Stimulated activated CD4-positive, alpha-beta T cell treated with anti-CD3 and anti-CD28 coated beads, TNF-alpha, amount 100 ng/mL, for 24 hours (primary cell): ENCODE measurements at regions not wholly inside any gene's neighbourhood (a gene's known extent, or its start where the extent isn't known, plus 50 kb on each side); places are given as distances from the start of the nearest gene placed in this dataset.
A peak's percentile ranks its signal among the peaks of the same experiment; 100 is the strongest.

Experiments
- DNase-seq, 3 experiments: peaks; one replicate each; pipeline ENCODE4 v3.0.0-alpha.2; 2020; ENCODE audit warnings: low read depth in 3 of 3

DNA sequence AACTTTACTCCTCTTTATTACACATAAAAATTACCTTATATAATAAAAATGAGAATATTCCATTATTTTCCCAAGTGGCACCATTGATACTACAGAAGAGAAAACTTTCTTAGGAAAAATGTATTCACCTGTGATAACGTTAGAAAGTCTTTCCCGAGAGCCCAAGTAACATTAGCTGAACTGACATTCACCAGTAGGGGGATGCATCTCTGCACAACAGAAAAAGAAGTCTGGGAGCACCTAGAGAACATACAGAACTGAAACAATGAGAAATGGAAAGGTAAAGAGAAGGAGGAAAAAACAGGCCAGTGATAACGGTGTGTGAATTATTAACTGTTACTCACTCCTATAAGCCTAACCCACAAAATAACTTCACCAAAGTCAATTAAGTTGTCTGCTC lies 423.3 kb downstream of the CENPC start:
- no peak for DNase-seq

- DNase-seq = no peak
These were observed 424.9 kb downstream of the CENPC start for GRCh38 chr4:67120369-67120768.

DNA sequence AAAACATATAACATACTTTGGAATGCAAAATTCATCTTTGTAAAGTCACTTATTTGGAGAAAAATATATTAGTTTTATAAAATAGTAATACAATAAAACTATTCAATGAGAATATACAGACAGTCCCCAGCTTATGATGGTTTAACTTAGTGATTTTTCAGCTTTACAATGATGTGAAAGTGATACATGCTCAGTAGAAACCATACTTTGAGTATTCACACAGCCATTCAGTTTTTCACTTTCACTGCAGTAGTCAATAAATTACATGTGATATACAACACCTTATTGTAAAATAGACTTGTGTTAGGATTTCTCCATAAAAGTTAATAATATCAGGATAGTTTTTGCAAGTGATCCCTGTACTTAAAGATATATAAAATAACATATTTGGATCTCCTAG lies 436.0 kb downstream of the CENPC start:
- DNase-seq = no peak

DNA sequence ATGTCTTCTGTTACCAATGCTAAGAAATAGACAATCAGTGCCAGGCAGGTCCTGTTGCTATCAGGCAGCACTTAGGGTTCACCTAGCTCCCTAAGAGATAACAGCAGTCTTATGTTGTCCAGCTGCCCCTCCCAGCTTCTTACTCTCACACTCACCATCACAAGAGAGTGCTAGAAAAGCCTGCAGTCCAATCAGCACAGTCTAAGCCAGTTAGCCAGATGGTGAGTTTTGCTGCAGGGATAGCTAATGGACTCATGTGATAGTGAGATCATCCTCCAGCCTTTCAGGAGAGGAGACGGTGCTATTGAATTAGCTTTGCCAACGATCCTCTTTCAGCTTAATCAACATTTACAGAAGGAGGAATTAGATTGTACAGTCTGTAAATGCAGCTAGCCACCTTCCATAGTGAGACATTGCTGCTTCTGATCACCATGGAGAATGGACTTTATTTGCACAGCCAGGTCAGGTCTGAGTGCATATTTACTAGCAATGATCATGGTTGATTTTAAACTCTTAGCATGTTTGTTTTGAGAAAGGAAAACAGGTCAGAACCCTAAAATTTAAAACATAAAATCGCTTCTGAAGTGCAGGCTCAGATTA lies 438.3 kb downstream of the CENPC start:
- no peak for DNase-seq

- no peak for DNase-seq
These were observed 441.2 kb downstream of the CENPC start for GRCh38 chr4:67104145-67104544.

- DNase-seq = no peak
These were observed 442.1 kb downstream of the CENPC start for GRCh38 chr4:67103001-67103747.

- DNase-seq = no peak
These were observed 443.7 kb downstream of the CENPC start for GRCh38 chr4:67101612-67102011.

DNA sequence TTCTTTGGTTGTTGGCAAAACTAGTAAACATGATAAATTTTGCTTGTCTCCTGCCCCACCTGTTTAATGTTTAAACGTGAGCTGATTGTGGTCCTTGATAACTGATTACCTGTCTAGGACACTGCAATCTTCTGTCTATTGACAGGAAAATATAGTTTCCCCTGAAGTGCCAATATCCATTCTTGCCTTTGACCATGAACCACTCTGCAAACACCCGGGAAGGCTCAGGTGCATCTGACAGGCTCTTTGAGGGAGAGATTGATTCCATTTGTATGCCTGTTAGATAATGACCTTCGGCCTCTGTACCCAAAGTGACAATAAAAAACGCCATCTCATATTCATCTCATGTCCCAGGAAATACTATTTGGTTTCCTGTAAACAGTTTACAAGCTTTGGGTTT lies 453.0 kb downstream of the CENPC start:
- DNase-seq = no peak

DNA sequence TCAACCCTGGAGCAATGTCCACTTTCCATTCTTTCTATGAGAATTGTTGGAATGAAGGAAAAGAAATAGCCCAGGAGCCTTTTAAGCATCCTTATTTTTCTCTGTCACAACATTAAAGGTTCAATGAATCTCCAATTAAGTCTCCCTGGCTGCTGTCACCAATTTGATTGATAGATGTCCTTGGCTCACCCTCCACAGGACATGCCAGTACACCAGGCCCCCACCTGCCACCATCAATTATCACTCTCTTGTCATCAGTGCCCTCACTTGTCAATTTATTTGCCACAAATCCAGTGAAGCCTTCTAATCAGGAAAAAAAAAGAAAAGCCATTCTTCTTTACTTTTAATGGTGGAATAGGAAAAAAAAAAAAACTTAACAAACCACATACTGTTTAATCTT lies 453.6 kb downstream of the CENPC start:
- DNase-seq = no peak

DNA sequence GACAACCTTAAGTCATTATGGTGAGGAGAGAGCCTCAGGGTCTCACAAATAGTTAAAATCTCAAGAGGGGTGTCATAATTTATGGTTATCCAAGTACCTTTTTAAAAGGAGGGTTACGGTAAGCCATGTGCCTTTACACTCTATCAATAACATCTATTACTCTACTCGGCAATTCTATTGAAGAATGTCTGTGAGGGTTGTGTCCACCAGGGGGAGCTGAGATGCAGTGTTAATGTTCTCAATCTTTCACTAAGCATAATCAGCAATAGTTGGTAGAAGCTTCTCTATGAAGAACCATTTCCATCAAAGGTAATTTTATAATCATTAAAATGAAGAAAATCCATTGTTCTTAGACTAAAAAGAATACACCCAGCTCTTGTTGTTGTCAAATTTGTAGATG lies 457.4 kb downstream of the CENPC start:
- peak; percentile 17 to 28 (median 18) for DNase-seq

DNA sequence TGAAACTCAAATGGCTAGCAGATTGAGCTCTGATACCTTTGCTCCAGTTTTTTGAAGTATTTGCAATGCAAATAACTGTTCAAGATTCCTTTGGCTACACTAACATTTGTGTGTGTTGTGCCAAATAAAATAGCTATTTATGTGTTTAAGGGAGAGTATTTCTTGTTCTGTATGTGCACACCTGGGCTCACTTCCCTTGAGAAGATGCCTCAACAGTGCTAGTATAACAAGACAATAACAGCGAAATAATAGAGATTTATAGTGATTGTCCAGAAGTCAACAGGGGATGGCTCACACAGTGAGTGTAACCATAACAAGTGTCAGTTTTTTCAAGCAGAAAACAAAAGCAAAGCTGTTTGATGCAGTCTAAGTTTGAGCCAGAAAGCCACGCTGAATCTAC lies 460.5 kb downstream of the CENPC start:
- no peak for DNase-seq

DNA sequence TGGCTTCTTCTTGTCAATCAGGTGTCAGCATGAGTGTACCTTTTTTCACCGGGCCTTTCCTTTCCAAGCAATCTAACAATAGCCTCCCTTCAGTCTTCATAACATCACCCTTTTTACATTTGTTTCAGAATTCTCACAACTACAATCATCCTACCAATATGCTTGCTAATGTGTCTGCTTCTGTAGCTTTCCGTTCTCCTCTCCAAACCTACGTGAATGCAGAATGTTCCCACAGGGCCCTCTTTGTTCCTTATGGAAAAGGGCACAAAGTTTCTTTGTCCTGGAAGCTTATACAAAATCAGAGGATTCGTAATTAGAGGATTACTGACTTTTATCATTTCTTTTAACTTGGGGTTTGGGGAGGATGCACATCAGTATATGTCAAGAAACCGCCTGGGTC lies 461.8 kb downstream of the CENPC start:
- no peak for DNase-seq

DNA sequence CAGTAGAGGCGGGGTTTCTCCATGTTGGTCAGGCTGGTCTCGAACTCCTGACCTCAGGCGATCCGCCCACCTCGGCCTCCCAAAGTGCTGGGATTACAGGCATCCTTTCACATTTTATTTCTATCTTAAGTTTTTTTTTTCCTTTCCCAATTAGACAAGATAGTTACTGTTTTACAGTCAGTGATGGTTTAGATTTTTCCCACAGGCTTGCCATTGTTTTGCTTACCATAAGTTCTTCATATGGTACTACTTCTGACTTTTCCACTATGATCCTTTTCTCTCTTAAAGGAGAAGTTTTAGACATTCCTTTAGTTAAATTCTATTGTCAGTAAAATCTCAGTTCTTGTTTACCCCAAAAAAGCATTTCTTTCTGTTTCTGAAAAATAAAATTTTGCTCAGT lies 462.6 kb downstream of the CENPC start:
- DNase-seq = no peak

DNA sequence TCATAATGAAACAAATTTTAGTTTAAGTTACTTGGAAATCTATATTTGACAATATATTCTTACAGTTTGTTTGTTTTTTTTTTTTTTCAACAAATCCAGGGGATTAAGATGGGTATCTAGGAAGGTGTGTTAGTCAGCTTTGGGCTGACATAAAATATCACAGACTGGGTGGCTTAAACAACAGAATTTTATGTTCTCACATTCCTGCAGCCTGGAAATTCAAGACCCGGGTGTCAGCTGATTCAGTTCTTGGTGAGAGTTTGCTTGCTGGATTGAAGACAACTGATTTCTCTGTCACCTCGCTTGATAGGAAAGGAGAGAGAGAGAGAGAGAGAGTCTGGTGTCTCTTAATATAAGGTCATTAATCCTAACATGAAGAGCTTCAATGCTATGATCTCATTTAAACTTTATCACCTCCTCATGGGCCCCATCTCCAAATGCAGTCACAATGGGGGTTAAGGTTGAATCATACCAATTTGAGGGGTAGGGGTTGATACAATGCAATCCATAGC lies 465.2 kb downstream of the CENPC start:
- no peak for DNase-seq

DNA sequence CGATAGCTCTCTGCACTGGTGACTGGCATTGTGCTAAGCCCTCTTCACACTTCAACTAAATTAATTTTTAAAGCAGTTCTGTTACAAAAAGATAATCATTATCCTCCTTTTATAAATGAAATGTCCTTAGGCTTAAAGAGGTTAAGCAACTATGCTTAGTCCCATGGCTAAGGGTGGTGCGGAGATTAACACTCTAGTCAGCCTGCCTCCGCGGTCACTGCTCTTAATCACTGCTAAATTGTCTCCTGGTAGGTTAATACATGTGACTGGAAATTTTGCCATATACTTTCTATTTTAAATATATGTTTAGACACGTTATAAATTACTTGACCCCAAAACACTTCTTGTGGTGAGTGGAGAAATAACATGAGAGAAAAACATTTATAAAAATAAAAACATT lies 473.7 kb downstream of the CENPC start:
- no peak for DNase-seq

DNA sequence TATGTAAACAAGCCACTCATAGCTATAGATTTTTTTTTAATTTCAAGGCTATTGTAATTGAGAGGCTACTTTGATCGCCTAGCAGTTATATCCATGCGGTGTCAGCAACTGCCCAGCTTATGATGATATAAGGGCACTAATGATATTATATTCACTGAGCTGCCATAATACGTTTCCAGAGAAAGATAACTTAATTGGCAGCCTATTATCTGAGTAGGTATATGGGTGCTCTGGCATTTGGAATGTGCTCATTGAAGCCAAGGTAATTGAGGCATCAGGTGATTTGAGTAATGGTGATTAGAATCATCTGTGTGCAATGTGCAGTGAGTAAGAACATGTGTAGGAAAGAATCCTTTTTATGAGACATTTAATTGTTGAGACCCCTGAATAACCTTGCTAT lies 490.0 kb downstream of the CENPC start:
- DNase-seq = no peak

DNA sequence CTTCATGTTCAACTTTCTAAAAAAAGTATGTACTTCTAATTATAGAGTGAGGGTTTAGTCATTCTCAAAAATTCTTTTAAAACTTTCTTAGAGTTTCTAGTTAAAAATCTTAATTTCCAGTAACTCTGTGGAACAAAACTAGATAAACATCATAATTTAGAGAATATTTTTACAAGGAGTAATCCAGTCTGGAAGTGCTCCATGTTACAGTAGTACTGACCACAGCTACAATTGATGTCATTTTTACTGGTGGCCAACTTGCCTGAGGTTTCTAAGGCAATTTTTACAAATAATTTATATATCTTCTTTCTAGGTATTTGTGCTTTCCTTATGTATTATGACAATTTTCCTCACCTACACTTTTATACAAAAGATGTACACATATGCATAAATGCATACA lies 490.4 kb downstream of the CENPC start:
- DNase-seq = no peak

DNA sequence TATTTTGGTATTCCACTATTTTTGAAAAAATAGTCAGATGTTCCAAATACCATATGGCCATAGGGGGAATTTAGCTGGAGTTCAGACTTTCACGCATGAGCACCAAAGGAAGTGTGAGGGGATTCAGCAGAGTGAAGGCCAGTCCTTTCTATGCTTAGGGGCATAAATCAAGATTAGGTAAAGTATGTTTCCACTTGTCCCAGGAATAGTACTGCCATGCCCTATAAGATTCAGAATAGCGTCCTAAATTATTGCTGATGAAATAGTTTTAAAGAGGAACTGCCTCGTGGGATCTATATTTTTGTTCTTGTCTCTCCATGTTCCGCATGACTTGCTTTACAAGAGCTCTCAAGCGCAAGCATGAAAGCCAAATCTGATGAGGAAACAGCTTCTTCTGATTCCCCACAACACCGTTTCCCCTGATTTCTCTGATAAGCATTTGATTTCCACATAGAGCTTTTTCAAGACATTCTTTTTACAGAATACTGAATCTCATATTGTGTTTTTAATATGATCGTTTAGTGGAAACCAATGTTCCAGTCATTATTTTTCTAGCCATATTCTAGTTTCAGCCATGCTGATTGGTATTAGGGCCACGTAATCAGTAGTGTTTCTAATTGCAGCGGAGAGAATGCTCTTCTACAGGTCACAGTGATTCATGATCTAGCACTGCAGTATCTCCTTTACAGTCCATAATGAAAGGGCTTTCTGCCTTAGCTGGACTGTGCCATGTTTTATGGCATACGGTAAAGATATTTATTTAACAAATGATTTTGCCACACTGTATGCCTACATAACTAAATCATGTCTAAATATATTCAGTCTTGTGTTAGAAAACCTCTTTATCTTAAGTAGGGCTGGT lies 492.3 kb downstream of the CENPC start:
- DNase-seq = no peak

DNA sequence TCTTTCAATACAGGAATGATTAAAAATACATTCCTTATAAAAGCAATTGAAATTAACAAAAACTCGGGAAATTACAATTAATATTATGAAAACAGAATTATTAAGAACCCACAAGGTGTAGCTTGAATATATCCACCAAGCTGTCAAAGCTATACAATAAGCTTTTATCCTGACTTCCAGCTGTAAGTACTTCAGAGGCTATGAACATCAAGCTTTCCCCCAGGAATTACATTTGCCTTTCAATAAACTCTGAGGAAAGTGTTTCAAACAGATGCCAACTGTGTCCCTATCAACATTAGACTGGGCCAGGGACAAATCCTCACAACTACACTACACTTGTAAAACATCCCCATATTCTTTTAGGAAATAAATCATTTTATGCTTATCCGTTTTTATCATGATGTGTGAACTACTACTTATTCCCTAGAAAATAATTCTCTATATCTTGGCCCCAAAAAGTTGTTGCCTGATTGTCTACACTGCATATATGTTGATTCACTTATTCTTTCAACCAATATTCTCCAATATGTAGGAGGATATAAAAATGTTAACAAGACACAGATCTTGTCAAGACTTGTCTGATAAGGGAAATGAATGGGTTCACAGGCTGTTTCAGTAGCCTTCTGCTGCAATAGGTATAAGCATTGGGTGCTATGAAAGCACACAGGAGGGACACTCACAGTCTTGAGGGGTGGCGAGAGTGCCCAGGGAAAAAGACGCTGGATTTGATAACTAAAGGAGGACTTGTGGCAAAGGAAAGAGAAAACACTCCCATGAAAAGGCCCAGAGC lies 494.1 kb downstream of the CENPC start:
- DNase-seq = no peak

DNA sequence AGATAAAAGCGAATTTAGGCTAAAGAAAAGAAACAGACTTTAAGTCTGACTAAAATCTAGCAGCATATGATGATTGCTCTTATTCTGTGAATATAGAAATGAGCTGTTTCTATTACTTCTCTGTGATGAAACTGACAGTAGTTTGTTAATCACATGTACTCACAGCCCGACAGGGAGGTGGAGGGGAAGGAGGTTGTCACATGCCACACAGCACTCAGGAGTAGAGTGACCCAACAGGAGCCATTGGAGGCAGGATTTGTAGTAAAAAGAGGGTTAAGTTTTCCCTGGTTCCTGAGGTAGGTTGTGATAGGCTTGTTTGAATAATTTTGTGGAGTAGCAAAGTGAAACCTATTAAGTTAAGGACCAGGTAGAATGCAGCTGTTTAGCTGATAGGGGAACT lies 495.9 kb downstream of the CENPC start:
- DNase-seq = no peak

DNA sequence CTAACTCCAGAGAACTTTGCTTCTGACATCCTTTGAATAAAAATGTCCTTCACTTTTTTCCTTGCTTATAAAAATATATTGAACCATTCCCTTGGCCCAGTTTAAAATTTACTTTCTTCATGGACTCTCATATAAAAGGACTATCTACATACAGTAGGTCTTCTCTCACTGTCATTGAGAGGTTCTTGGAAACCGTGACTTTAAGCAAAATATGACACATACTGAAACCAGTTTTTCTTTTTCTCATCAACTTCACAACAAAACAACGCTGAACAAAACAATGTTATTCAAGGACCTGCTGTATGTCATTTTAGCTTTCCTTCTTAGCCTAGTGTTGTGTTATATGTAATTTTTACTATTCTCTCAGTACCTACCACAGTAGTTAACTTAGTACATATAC lies 496.8 kb downstream of the CENPC start:
- no peak for DNase-seq

DNA sequence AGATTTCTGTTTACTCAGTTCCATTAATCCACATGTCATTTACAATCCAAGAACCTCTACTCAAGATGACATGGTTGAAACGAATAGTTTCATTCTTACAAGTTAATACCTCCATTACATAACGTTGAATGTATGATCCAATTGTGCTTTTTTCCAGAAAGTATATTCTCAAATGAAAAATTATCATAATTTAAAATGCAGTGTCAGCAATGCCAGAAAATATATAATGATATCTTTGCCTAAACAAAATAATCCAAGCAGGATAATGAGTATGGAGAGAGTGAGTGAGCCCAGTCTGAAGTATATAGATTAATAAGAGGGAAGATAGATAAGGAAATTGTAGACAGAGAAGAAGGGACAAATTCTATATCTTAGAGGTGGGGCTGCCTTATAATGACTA lies 505.0 kb downstream of the CENPC start:
- no peak for DNase-seq
